ENCODE measurements at regions not wholly inside any gene's neighbourhood (a gene's known extent, or its start where the extent isn't known, plus 50 kb on each side); places are given as distances from the start of the nearest gene placed in this dataset.
"Not testable (repeated sequence)": the region's sequence is repeated elsewhere in the genome, so short reads cannot be mapped to it uniquely, and the experiment has no call there.

GRCh38 chr18:961644-962355 is 57.1 kb downstream of the ADCYAP1 start:
- peak; percentile 88 for FAIRE-seq

GRCh38 chr18:963276-963675 is 58.6 kb downstream of the ADCYAP1 start:
- DNase-seq (ENCODE audit: extremely low spot score, insufficient read length, low read depth), result no peak
- FAIRE-seq, result no peak

More at GRCh38 chr18:961644-962355, 57.1 kb downstream of the ADCYAP1 start:
- peak; percentile 9 for DNase-seq (ENCODE audit: extremely low spot score, insufficient read length, low read depth)

- FAIRE-seq (no peak), DNase-seq (ENCODE audit: extremely low spot score, insufficient read length, low read depth) (no peak)
These were observed 61.5 kb downstream of the ADCYAP1 start for GRCh38 chr18:965921-966758.

GRCh38 chr18:966759-967576 is 62.3 kb downstream of the ADCYAP1 start:
- FAIRE-seq, result no peak
- no peak for DNase-seq (ENCODE audit: extremely low spot score, insufficient read length, low read depth)

- not testable (repeated sequence) for FAIRE-seq; DNase-seq (ENCODE audit: extremely low spot score, insufficient read length, low read depth)
These were observed 64.2 kb downstream of the ADCYAP1 start for GRCh38 chr18:968910-969309.

- FAIRE-seq, result not testable (repeated sequence)
These were observed 64.6 kb downstream of the ADCYAP1 start for GRCh38 chr18:969311-969710.

GRCh38 chr18:974606-975005 is 69.9 kb downstream of the ADCYAP1 start:
- not testable (repeated sequence) for FAIRE-seq; DNase-seq (ENCODE audit: extremely low spot score, insufficient read length, low read depth)

More at GRCh38 chr18:969311-969710, 64.6 kb downstream of the ADCYAP1 start:
- DNase-seq (ENCODE audit: extremely low spot score, insufficient read length, low read depth), result not testable (repeated sequence)

GRCh38 chr18:976393-977128 is 71.9 kb downstream of the ADCYAP1 start:
- not testable (repeated sequence) for FAIRE-seq; DNase-seq (ENCODE audit: extremely low spot score, insufficient read length, low read depth)

GRCh38 chr18:977327-977726 is 72.7 kb downstream of the ADCYAP1 start:
- not testable (repeated sequence) for DNase-seq (ENCODE audit: extremely low spot score, insufficient read length, low read depth); FAIRE-seq

- FAIRE-seq; DNase-seq (ENCODE audit: extremely low spot score, insufficient read length, low read depth): not testable (repeated sequence)
These were observed 73.1 kb downstream of the ADCYAP1 start for GRCh38 chr18:977732-978131.

GRCh38 chr18:980586-980985 is 75.9 kb downstream of the ADCYAP1 start:
- FAIRE-seq, result no peak

GRCh38 chr18:984004-984403 is 79.3 kb downstream of the ADCYAP1 start:
- no peak for DNase-seq (ENCODE audit: extremely low spot score, insufficient read length, low read depth)
- no peak for FAIRE-seq

More at GRCh38 chr18:980586-980985, 75.9 kb downstream of the ADCYAP1 start:
- no peak for DNase-seq (ENCODE audit: extremely low spot score, insufficient read length, low read depth)

- FAIRE-seq (no peak), DNase-seq (ENCODE audit: extremely low spot score, insufficient read length, low read depth) (no peak)
These were observed 80.6 kb downstream of the ADCYAP1 start for GRCh38 chr18:985212-985661.

- FAIRE-seq (no peak), DNase-seq (ENCODE audit: extremely low spot score, insufficient read length, low read depth) (no peak)
These were observed 81.4 kb downstream of the ADCYAP1 start for GRCh38 chr18:986051-986450.

GRCh38 chr18:986552-986951 is 81.9 kb downstream of the ADCYAP1 start:
- FAIRE-seq (no peak), DNase-seq (ENCODE audit: extremely low spot score, insufficient read length, low read depth) (no peak)

- FAIRE-seq (no peak), DNase-seq (ENCODE audit: extremely low spot score, insufficient read length, low read depth) (no peak)
These were observed 82.9 kb downstream of the ADCYAP1 start for GRCh38 chr18:987325-988186.

- no peak for FAIRE-seq
These were observed 84.8 kb downstream of the ADCYAP1 start for GRCh38 chr18:989425-989824.

GRCh38 chr18:990197-990596 is 85.5 kb downstream of the ADCYAP1 start:
- FAIRE-seq (no peak), DNase-seq (ENCODE audit: extremely low spot score, insufficient read length, low read depth) (no peak)

More at GRCh38 chr18:989425-989824, 84.8 kb downstream of the ADCYAP1 start:
- DNase-seq (ENCODE audit: extremely low spot score, insufficient read length, low read depth), result no peak

Measured in GM18507 (cell line).